Esophagus muscularis mucosa (tissue), 4 donors: ENCODE measurements at regions not wholly inside any gene's neighbourhood (a gene's known extent, or its start where the extent isn't known, plus 50 kb on each side); places are given as distances from the start of the nearest gene placed in this dataset.

Experiments used
- EP300 ChIP-seq: sonication (generic); formaldehyde crosslinking; IDR thresholded peaks from one replicate; pipeline ENCODE4 v1.6.1; 2017; ENCODE audit warnings: antibody characterized with exemption
- POLR2A ChIP-seq: fragments of 450-650 bp; IDR thresholded peaks from one replicate; pipeline ENCODE4 v1.6.1; 2017; ENCODE audit warnings: antibody characterized with exemption, moderate library complexity, mild to moderate bottlenecking, low read depth
- POLR2AphosphoS5 ChIP-seq, 2 donors: sonication (generic); formaldehyde crosslinking; IDR thresholded peaks; one replicate each; pipeline ENCODE4 v1.6.1; 2017; ENCODE audit warnings: antibody characterized with exemption in 2 of 2
- TF ChIP-seq, protein P1 (sequence below), 3 experiments: fragments of 200-600 bp in 2 of 3; fragments of 450-650 bp in 1 of 3; sonication (generic) in 2 of 3; IDR thresholded peaks; one replicate each; pipeline ENCODE4 v1.5.1; 2017 to 2019; ENCODE audit warnings: antibody characterized with exemption in 3 of 3, mild to moderate bottlenecking in 2 of 3, moderate library complexity in 1 of 3

DNA sequence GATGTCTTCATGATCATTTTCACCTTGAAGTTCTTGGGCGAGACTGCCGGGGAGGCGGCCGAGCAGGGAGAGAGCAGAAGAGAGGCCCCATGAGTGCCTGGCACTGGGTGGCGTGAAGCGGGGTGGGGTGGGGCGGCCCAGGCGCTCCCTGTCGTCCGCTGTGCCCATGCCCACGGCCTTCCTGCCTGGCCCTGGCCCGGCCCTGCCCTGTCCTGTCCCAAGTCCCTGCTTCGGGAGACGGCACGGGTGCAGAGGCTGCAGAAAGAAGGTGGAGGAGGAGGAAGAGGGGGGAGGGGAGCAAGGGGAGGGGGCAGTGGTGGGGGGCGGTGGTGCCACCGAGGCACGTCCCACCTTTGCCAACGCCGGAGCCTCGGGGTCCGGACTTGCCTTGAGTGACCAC lies 118.4 kb downstream of the PTPRS start:
- TF ChIP-seq, protein P1, sequence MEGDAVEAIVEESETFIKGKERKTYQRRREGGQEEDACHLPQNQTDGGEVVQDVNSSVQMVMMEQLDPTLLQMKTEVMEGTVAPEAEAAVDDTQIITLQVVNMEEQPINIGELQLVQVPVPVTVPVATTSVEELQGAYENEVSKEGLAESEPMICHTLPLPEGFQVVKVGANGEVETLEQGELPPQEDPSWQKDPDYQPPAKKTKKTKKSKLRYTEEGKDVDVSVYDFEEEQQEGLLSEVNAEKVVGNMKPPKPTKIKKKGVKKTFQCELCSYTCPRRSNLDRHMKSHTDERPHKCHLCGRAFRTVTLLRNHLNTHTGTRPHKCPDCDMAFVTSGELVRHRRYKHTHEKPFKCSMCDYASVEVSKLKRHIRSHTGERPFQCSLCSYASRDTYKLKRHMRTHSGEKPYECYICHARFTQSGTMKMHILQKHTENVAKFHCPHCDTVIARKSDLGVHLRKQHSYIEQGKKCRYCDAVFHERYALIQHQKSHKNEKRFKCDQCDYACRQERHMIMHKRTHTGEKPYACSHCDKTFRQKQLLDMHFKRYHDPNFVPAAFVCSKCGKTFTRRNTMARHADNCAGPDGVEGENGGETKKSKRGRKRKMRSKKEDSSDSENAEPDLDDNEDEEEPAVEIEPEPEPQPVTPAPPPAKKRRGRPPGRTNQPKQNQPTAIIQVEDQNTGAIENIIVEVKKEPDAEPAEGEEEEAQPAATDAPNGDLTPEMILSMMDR (IDR thresholded peaks at IDR 0.05) = no peak
- TF ChIP-seq POLR2AphosphoS5 (IDR thresholded peaks at IDR 0.05) (no peak), EP300 (no peak), POLR2A (no peak)
